Lower lobe of right lung (tissue), 2 donors: ENCODE measurements at regions not wholly inside any gene's neighbourhood (a gene's known extent, or its start where the extent isn't known, plus 50 kb on each side); places are given as distances from the start of the nearest gene placed in this dataset.
"Not testable (repeated sequence)": the region's sequence is repeated elsewhere in the genome, so short reads cannot be mapped to it uniquely, and the experiment has no call there.

Experiments used
- ATAC-seq, 2 donors: fragments of 200-7000 bp; cut with Tn5 transposase; one replicate each; pipeline ENCODE4 v1.9.1; 2020 to 2022; ENCODE audit warnings: mild to moderate bottlenecking in 2 of 2, moderate library complexity in 2 of 2
- DNase-seq: peaks from one replicate; pipeline ENCODE4 v3.0.0-alpha.2; 2020
- H3K27ac ChIP-seq: fragments of 200-600 bp; one replicate; pipeline ENCODE4 v1.8.0; 2022
- H3K27me3 ChIP-seq: fragments of 200-600 bp; one replicate; pipeline ENCODE4 v1.8.0; 2022; ENCODE audit warnings: low read depth
- H3K36me3 ChIP-seq: fragments of 200-600 bp; one replicate; pipeline ENCODE4 v1.8.0; 2022; ENCODE audit warnings: mild to moderate bottlenecking
- H3K4me1 ChIP-seq: fragments of 200-600 bp; one replicate; pipeline ENCODE4 v1.8.0; 2022
- H3K4me3 ChIP-seq: fragments of 200-600 bp; one replicate; pipeline ENCODE4 v1.8.0; 2022; ENCODE audit warnings: mild to moderate bottlenecking
- H3K9me3 ChIP-seq: fragments of 200-600 bp; one replicate; pipeline ENCODE4 v1.8.0; 2022
- intact Hi-C: fragments of 100-400 bp; cut with DNase I; formaldehyde crosslinking; loops from one replicate; pipeline ENCODE4 v1.11.0; 2022
- TF ChIP-seq, protein P1 (sequence below): fragments of 200-600 bp; IDR thresholded peaks from one replicate; pipeline ENCODE4 v1.8.0; 2022; ENCODE audit warnings: antibody characterized with exemption, mild to moderate bottlenecking
- donor health status: DM: no; HTN: yes; CAD: no; lungs with severe emphysema.

DNA sequence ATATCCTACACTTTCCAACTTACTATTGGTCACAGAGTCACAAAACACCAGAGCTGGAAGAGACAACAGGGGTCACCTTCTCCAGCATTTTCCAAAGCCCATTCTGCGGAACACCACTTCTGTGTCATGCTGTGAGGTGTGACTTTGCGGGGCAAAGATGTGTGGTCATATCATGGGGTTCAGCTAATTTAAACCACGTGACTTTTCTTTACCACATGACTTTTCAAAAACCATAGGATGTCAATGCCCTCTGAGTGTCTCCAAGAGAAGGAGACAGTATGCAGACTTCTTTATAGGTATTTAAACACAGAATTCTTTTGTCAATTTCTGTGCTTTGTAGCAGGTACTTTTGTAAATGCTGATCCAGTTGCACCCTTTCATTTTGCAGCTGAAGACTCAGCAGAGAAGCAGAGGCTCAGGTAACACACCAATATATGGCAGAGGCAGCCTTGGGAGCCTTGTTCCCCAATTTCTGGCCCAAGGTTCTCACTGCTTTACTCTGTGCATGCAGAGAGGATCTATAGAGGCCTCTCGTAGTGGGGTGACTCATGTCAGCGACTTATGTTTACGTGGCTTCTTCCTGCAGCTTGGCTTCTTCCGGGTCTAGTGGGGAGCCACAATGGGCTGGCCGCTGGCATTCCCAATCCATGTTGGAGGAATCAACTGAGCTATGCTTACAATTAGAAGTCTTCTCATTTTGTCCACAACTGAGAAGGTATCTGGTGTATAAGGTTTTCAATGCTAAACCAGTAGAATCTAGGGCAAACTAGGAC, 104.0 kb upstream of the RHOBTB1 start:
- no peak overlapping the region for H3K27ac ChIP-seq
- intact Hi-C loops: no loop called here
- ATAC-seq (no peak), DNase-seq (no peak)
- H3K36me3 ChIP-seq: no peaks in the 10 kb centered on the region
- H3K27me3 ChIP-seq: no peaks in the 10 kb centered on the region
- H3K4me3 ChIP-seq: no peak overlapping the region
- H3K9me3 ChIP-seq: no peaks in the 10 kb centered on the region
- H3K4me1 ChIP-seq: no peaks in the 10 kb centered on the region
- TF ChIP-seq, protein P1, sequence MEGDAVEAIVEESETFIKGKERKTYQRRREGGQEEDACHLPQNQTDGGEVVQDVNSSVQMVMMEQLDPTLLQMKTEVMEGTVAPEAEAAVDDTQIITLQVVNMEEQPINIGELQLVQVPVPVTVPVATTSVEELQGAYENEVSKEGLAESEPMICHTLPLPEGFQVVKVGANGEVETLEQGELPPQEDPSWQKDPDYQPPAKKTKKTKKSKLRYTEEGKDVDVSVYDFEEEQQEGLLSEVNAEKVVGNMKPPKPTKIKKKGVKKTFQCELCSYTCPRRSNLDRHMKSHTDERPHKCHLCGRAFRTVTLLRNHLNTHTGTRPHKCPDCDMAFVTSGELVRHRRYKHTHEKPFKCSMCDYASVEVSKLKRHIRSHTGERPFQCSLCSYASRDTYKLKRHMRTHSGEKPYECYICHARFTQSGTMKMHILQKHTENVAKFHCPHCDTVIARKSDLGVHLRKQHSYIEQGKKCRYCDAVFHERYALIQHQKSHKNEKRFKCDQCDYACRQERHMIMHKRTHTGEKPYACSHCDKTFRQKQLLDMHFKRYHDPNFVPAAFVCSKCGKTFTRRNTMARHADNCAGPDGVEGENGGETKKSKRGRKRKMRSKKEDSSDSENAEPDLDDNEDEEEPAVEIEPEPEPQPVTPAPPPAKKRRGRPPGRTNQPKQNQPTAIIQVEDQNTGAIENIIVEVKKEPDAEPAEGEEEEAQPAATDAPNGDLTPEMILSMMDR: no peak

DNA sequence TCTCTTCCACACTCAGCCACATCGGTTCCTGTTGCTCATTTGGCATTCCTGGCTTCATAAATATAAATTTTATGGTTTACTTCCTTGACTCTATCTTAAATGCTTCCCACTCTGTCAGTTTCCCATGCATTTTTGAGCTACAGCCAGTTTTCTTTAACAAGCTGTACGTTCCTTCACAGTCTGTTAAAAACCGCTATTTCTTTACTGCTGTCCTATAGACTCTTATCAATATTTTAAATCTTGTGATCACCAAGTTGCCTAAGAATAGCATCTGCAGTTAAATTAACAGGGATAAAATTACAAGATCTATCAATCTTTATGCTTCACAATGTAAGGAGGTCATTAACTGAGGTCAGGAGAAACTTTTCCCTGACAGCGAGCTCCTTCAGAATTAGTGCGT, 103.1 kb upstream of the RHOBTB1 start:
- DNase-seq (no peak), ATAC-seq (no peak)
- no peak overlapping the region for H3K4me3 ChIP-seq
- no peaks in the 10 kb centered on the region for H3K9me3 ChIP-seq
- H3K27ac ChIP-seq: no peak overlapping the region
- intact Hi-C loops: no loop called here
- no peaks in the 10 kb centered on the region for H3K4me1 ChIP-seq
- no peaks in the 10 kb centered on the region for H3K36me3 ChIP-seq
- H3K27me3 ChIP-seq: no peaks in the 10 kb centered on the region
- TF ChIP-seq, protein P1: no peak

DNA sequence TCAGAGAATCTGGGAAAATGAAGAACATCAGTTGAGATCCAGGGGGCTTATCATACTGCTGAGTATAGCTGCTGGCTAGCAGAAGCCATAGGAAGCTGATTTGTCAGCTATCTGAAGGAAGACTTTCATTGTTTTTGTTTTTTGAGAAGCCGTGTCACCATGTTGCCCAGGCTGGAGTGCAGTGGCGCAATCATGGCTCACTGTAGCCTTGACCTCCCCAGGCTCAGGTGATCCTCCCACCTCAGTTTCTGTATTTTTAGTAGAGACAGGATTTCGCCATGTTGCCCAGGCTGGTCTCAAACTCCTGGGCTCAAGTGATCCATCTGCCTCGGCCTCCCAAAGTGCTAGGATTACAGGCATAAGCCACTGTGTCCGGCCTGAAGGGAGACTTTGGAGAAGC, 101.5 kb upstream of the RHOBTB1 start:
- DNase-seq, H3K4me1 ChIP-seq, H3K4me3 ChIP-seq, H3K9me3 ChIP-seq, intact Hi-C loops, H3K27ac ChIP-seq, H3K36me3 ChIP-seq, ATAC-seq, H3K27me3 ChIP-seq: not testable (repeated sequence)

DNA sequence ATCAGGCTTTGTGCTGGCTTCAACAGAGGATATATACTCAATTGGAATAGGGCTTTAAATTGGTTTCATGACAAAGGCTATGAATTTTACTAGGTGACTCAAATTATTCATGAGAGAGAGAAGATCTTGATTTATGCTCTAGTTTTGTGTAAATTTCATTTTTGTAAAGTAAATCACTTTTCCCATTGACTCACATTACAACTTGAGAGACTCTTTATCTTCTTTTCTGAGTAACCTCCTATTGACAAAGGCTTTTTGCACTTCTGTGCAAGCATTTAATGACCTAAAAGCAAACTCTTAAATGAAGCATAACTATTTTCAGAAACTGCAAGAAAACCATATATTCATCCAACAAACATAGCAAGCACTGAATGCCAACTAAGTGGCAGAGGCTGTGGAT, 98.5 kb upstream of the RHOBTB1 start:
- intact Hi-C loops: no loop called here
- DNase-seq: no peak

DNA sequence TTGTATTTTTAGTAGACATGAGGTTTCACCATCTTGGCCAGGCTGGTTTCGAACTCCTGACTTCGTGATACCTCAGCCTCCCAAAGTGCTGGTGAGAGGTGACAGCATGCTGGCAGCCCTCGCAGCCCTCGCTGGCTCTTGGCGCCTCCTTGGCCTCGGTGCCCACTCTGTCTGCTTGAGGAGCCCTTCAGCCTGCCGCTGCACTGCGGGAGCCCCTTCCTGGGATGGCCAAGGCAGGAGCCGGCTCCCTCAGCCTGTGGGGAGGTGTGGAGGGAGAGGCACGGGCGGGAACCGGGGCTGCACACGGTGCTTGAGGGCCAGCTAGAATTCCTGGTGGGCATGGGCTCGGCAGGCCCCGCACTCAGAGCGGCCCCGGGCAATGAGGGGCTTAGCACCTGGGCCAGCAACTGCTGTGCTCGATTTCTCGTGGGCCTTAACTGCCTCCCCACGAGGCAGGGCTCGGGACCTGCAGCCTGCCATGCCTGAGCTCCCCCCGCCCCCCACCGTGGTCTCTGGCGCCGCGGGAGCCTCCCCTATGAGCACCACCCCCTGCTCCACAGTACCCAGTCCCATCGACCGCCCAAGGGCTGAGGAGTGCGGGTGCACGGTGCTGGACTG, 96.5 kb upstream of the RHOBTB1 start:
- TF ChIP-seq, protein P1: no peak
- intact Hi-C loops: no loop called here
- H3K36me3 ChIP-seq: no peaks in the 10 kb centered on the region
- no peaks in the 10 kb centered on the region for H3K9me3 ChIP-seq
- DNase-seq (peak; percentile 35), ATAC-seq (no peak)
- no peaks in the 10 kb centered on the region for H3K27me3 ChIP-seq
- no peak overlapping the region for H3K27ac ChIP-seq
- no peak overlapping the region for H3K4me3 ChIP-seq
- no peaks in the 10 kb centered on the region for H3K4me1 ChIP-seq

More for the DNA sequence above, 98.5 kb upstream of the RHOBTB1 start:
- no peaks in the 10 kb centered on the region for H3K4me1 ChIP-seq
- TF ChIP-seq, protein P1: no peak
- no peak overlapping the region for H3K4me3 ChIP-seq
- no peaks in the 10 kb centered on the region for H3K9me3 ChIP-seq
- no peaks in the 10 kb centered on the region for H3K27me3 ChIP-seq
- H3K27ac ChIP-seq: no peak overlapping the region
- ATAC-seq: no peak
- no peaks in the 10 kb centered on the region for H3K36me3 ChIP-seq

DNA sequence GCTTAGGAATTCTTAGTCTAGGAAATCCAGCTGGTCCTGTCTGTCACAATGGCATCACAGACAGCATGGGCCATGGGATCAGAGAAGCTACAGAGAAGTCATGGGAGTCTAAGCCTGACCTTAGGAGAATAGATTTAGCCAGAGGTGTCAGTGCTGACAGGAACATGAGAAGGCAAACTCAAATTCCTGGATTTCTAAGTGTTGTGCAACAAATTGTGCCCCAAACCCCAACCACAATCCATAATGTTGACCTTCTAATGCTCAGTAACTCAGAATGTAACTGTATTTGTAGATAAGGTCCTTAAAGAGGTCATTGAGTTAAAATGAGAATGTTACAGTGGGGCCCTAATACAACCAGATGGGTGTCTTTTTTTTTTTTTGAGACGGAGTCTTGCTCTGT, 95.9 kb upstream of the RHOBTB1 start:
- intact Hi-C loops: no loop called here

DNA sequence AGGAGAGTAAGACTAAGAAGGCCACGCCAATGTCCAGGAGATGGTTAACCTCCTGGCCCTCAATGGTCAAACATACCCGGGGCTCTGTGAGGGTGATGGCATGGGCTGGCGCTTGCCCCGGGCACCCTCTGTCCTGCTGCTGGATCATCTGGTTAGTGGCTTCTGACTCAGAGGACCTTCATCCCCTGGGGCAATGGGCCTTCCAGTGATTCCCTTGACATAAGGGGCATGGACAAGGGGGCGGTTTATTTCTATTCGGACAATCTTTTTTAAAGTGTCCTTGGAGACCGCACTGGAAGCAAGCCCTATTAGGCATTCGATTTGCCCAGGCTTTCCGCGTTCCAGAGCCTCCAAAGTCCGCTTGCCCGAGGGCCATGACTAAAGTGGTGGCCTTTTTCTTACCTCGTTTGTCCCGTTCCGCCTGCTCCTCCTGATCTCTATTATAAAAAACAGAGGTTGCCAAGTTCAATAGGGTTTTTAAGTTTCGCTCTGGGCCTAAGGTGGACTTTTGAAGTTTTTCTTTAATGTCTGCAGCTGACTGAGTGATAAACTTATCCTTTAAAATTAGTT, 93.4 kb upstream of the RHOBTB1 start:
- H3K9me3 ChIP-seq, H3K27me3 ChIP-seq, intact Hi-C loops, DNase-seq, H3K4me1 ChIP-seq, H3K27ac ChIP-seq, H3K4me3 ChIP-seq, H3K36me3 ChIP-seq, ATAC-seq: not testable (repeated sequence)

More for the DNA sequence above, 95.9 kb upstream of the RHOBTB1 start:
- H3K27me3 ChIP-seq: no peaks in the 10 kb centered on the region
- H3K4me3 ChIP-seq: no peak overlapping the region
- H3K36me3 ChIP-seq: no peaks in the 10 kb centered on the region
- TF ChIP-seq, protein P1: no peak
- no peak for ATAC-seq
- H3K27ac ChIP-seq: no peak overlapping the region
- no peak for DNase-seq
- H3K9me3 ChIP-seq: no peaks in the 10 kb centered on the region
- no peaks in the 10 kb centered on the region for H3K4me1 ChIP-seq

DNA sequence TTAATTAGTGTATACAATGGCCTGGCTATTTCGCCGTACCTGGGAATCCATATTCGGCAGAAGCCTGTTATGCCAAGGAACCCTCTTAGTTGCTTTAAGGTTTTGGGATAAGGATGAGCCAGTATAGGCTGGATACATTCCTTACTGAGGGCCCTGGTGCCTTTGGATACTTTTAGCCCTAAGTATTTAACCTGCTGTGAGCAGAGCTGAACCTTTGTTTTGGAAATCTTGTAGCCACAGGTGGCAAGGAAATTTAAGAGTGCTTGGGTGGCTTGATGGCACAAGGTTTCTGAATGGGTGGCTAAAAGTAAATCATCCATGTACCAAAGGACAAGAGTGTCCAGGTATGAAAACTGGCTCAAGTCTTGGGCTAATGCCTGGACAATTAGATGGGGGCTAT, 92.2 kb upstream of the RHOBTB1 start:
- H3K9me3 ChIP-seq, H3K27me3 ChIP-seq, H3K4me3 ChIP-seq, intact Hi-C loops, H3K27ac ChIP-seq, DNase-seq, H3K4me1 ChIP-seq, ATAC-seq, H3K36me3 ChIP-seq: not testable (repeated sequence)
